ENCODE measurements at regions not wholly inside any gene's neighbourhood (a gene's known extent, or its start where the extent isn't known, plus 50 kb on each side); places are given as distances from the start of the nearest gene placed in this dataset.

GRCh38 chr6:97714772-97715171 lies 431.8 kb upstream of the MMS22L start:
- TF ChIP-seq CTCF (IDR thresholded peaks at IDR 0.05) = no peak
- ATAC-seq (no peak), DNase-seq (no peak)
- intact Hi-C loops (cut with DNase I) = no loop called here
- H3K27ac ChIP-seq = no peak overlapping the region
- H3K27me3 ChIP-seq = no peaks in the 10 kb centered on the region
- H3K36me3 ChIP-seq = no peaks in the 10 kb centered on the region
- no peaks in the 10 kb centered on the region for H3K4me1 ChIP-seq
- no peak overlapping the region for H3K4me3 ChIP-seq
- no peaks in the 10 kb centered on the region for H3K9me3 ChIP-seq

- intact Hi-C loops (cut with DNase I) = no loop called here
- Histone ChIP-seq H3K27me3 (no peaks in the 10 kb centered on the region), H3K27ac (no peak overlapping the region), H3K36me3 (no peaks in the 10 kb centered on the region), H3K4me3 (no peak overlapping the region), H3K4me1 (no peaks in the 10 kb centered on the region), H3K9me3 (no peaks in the 10 kb centered on the region)
- DNase-seq (no peak), ATAC-seq (no peak)
- no peak for TF ChIP-seq CTCF (IDR thresholded peaks at IDR 0.05)
Measured at GRCh38 chr6:97717086-97717485, 434.1 kb upstream of the MMS22L start.

- DNase-seq (no peak), ATAC-seq (no peak)
- no peak overlapping the region for H3K4me3 ChIP-seq
- H3K9me3 ChIP-seq = no peaks in the 10 kb centered on the region
- no peak overlapping the region for H3K27ac ChIP-seq
- no peaks in the 10 kb centered on the region for H3K36me3 ChIP-seq
- no peaks in the 10 kb centered on the region for H3K4me1 ChIP-seq
- no peaks in the 10 kb centered on the region for H3K27me3 ChIP-seq
- intact Hi-C loops (cut with DNase I) = no loop called here
- TF ChIP-seq CTCF (IDR thresholded peaks at IDR 0.05) = no peak
Measured at GRCh38 chr6:97726378-97726777, 443.4 kb upstream of the MMS22L start.

GRCh38 chr6:97732045-97732444 lies 449.0 kb upstream of the MMS22L start:
- intact Hi-C loops (cut with DNase I) = no loop called here

GRCh38 chr6:97757575-97757974 lies 474.6 kb upstream of the MMS22L start:
- ATAC-seq = no peak
- H3K4me3 ChIP-seq = no peak overlapping the region
- H3K36me3 ChIP-seq = no peaks in the 10 kb centered on the region
- H3K27ac ChIP-seq = no peak overlapping the region
- no peaks in the 10 kb centered on the region for H3K9me3 ChIP-seq
- H3K4me1 ChIP-seq = no peaks in the 10 kb centered on the region
- no peak for DNase-seq
- H3K27me3 ChIP-seq = no peaks in the 10 kb centered on the region
- intact Hi-C loops (cut with DNase I) = no loop called here
- no peak for TF ChIP-seq CTCF (IDR thresholded peaks at IDR 0.05)

More at GRCh38 chr6:97732045-97732444, 449.0 kb upstream of the MMS22L start:
- H3K36me3 ChIP-seq = no peaks in the 10 kb centered on the region
- no peak overlapping the region for H3K4me3 ChIP-seq
- TF ChIP-seq CTCF (IDR thresholded peaks at IDR 0.05) = no peak
- H3K27ac ChIP-seq = no peak overlapping the region
- ATAC-seq (no peak), DNase-seq (no peak)
- H3K4me1 ChIP-seq = no peaks in the 10 kb centered on the region
- H3K27me3 ChIP-seq = no peaks in the 10 kb centered on the region
- no peaks in the 10 kb centered on the region for H3K9me3 ChIP-seq

Measured in left lung (tissue), 4 donors.